Transverse colon (tissue), 4 donors: ENCODE measurements at regions not wholly inside any gene's neighbourhood (a gene's known extent, or its start where the extent isn't known, plus 50 kb on each side); places are given as distances from the start of the nearest gene placed in this dataset.

Source experiments
- DNase-seq: peaks from one replicate; pipeline ENCODE4 v3.0.0-alpha.2; 2019
- H3K27ac ChIP-seq, 4 donors: fragments of 200-600 bp; sonication (generic); 2 replicates each; pipeline ENCODE4 v1.5.1; 2016 to 2018; ENCODE audit warnings: inconsistent platforms in 4 of 4
- H3K27me3 ChIP-seq: fragments of 200-600 bp; sonication (generic); 2 replicates; pipeline ENCODE4 v1.5.1; 2017; ENCODE audit warnings: inconsistent platforms
- H3K36me3 ChIP-seq, 4 donors: fragments of 200-600 bp; sonication (generic); 2 replicates each; pipeline ENCODE4 v1.5.1; 2017 to 2019; ENCODE audit warnings: inconsistent platforms in 4 of 4
- H3K4me1 ChIP-seq, 4 donors: fragments of 200-600 bp; sonication (generic); 2 replicates each; pipeline ENCODE4 v1.5.1; 2017 to 2020; ENCODE audit warnings: inconsistent platforms in 4 of 4
- H3K4me3 ChIP-seq, 4 donors: fragments of 200-600 bp; sonication (generic); 1 replicate in 1 of 4; 2 replicates in 3 of 4; pipeline versions ENCODE4 v1.5.1 to v1.6.1; 2017 to 2019; ENCODE audit warnings: inconsistent platforms in 4 of 4
- H3K9me3 ChIP-seq, 2 donors: fragments of 200-600 bp; sonication (generic); 2 replicates each; pipeline ENCODE4 v1.5.1; 2017 to 2019; ENCODE audit warnings: inconsistent platforms in 2 of 2
- EP300 ChIP-seq: sonication (generic); formaldehyde crosslinking; IDR thresholded peaks from one replicate; pipeline ENCODE4 v1.6.1; 2017; ENCODE audit warnings: antibody characterized with exemption, low read depth
- POLR2A ChIP-seq: fragments of 450-650 bp; IDR thresholded peaks from one replicate; pipeline ENCODE4 v1.6.1; 2016; ENCODE audit warnings: antibody characterized with exemption, mild to moderate bottlenecking, moderate library complexity
- POLR2AphosphoS5 ChIP-seq, 3 donors: sonication (generic); formaldehyde crosslinking; IDR thresholded peaks; one replicate each; pipeline ENCODE4 v1.6.1; 2016; ENCODE audit warnings: antibody characterized with exemption in 3 of 3
- WGBS, 2 donors: methylation state at CpG; one replicate each; pipeline ENCODE4 v1.1.5; 2018; ENCODE audit warnings: low coverage in 1 of 2; 5-methylcytosine and 5-hydroxymethylcytosine counted together
- in situ Hi-C, 4 donors: fragments of 200-750 bp; cut with MboI; loops; one replicate each; pipeline versions ENCODE4 v1.15.0 to v1.15.1; 2017; ENCODE audit warnings: low sequenced_read_pairs in 3 of 4, low pct_ligation_motif_present in 1 of 4, low pct_unique_long_range_greater_than_20kb in 1 of 4
- intact Hi-C: fragments of 100-400 bp; cut with DNase I; formaldehyde crosslinking; loops from one replicate; pipeline ENCODE4 v1.15.1; 2023; ENCODE audit warnings: low total_unique reads
- TF ChIP-seq, protein P1 (sequence below), 5 experiments: fragments of 200-600 bp in 3 of 5; fragments of 450-650 bp in 2 of 5; sonication (generic) in 3 of 5; IDR thresholded peaks; 1 replicate in 2 of 5; 2 replicates in 3 of 5; pipeline ENCODE4 v1.5.1; 2016 to 2017; ENCODE audit warnings: antibody characterized with exemption in 5 of 5, inconsistent platforms in 3 of 5, mild to moderate bottlenecking in 2 of 5, moderate library complexity in 1 of 5

DNA sequence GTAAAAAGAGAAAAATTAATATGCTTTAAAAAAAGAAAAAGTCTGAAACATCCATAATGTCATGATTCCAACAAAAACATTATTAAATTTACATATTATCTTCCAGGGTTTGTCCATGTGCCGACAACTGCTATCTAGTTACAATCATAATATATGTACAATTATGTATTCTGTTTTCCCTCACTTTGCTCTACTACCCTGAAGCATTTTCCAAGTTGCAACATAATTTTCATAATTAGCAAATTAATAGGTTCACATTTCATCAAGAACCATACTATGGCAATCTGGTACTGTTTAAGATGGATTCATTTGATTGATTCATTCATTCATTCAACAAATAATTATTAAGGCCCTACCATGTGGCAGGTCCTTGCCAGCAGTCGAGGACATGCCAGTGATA, 128.9 kb upstream of the LEF1 start:
- TF ChIP-seq, protein P1, sequence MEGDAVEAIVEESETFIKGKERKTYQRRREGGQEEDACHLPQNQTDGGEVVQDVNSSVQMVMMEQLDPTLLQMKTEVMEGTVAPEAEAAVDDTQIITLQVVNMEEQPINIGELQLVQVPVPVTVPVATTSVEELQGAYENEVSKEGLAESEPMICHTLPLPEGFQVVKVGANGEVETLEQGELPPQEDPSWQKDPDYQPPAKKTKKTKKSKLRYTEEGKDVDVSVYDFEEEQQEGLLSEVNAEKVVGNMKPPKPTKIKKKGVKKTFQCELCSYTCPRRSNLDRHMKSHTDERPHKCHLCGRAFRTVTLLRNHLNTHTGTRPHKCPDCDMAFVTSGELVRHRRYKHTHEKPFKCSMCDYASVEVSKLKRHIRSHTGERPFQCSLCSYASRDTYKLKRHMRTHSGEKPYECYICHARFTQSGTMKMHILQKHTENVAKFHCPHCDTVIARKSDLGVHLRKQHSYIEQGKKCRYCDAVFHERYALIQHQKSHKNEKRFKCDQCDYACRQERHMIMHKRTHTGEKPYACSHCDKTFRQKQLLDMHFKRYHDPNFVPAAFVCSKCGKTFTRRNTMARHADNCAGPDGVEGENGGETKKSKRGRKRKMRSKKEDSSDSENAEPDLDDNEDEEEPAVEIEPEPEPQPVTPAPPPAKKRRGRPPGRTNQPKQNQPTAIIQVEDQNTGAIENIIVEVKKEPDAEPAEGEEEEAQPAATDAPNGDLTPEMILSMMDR (IDR thresholded peaks at IDR 0.05): no peak
- TF ChIP-seq POLR2A: no peak
- TF ChIP-seq EP300: no peak
- no peak for TF ChIP-seq POLR2AphosphoS5 (IDR thresholded peaks at IDR 0.05)
- in situ Hi-C loops (no loop called here), intact Hi-C loops (no loop called here)
- WGBS, 2 donors: 94 to 95% methylated on average over 2 of the region's 2 CpGs
- no peak for DNase-seq
- no peaks in the 10 kb centered on the region for H3K9me3 ChIP-seq
- no peak overlapping the region for H3K4me3 ChIP-seq
- H3K4me1 ChIP-seq: peaks cover 0 to 2% (median 0%) of the 10 kb centered on the region in 4 donors
- no peaks in the 10 kb centered on the region for H3K36me3 ChIP-seq
- no peak overlapping the region for H3K27ac ChIP-seq
- H3K27me3 ChIP-seq: no peaks in the 10 kb centered on the region

DNA sequence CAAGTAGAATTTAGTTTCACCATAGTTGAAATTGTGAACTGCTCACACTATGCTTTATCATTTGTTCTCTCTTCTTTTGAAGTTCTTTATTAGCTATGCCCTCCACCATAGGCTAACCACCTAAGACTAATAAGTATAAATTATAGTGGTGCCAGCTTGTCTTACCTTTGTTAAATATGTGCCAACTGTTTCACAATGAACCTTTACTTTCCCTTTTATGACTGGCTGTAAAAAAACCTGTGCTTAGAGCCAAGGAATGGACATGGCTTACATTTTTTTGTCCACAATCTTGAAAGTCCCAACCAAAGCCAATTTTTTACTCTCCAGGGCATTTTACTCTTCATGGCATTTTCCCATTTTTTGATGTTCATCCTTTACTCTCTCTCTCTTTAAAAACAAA, 123.5 kb upstream of the LEF1 start:
- H3K27ac ChIP-seq: no peak overlapping the region
- no peak for TF ChIP-seq POLR2A
- TF ChIP-seq, protein P1 (IDR thresholded peaks at IDR 0.05): no peak
- no peak for TF ChIP-seq POLR2AphosphoS5 (IDR thresholded peaks at IDR 0.05)
- TF ChIP-seq EP300: no peak
- no peaks in the 10 kb centered on the region for H3K9me3 ChIP-seq
- no peak overlapping the region for H3K4me3 ChIP-seq
- H3K4me1 ChIP-seq: peaks cover 0 to 10% (median 0%) of the 10 kb centered on the region in 4 donors
- no peaks in the 10 kb centered on the region for H3K27me3 ChIP-seq
- no peak for DNase-seq
- in situ Hi-C loops: no loop called here
- intact Hi-C loops: no loop called here
- no peaks in the 10 kb centered on the region for H3K36me3 ChIP-seq

DNA sequence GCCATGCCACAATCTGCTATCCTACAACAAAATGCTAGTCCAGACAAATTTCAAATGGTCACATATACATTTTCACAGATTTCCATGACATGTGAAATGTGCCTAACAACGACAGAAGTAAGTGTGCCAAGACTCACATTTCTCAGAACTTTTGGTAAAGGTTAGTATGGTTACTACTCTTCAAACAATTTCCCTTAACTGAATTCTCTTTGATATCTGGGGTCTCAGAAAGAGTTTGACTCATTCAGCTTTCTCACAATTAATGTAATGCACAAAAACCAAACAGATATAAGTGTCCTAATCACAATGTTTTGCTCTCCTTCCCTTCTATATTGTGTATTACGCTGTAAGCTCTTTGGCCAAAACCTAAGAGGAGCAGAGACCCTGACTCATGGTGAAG, 122.4 kb upstream of the LEF1 start:
- 77% methylated on average over 1 to 2 of the region's 2 CpGs for WGBS, 2 donors
- no peak overlapping the region for H3K4me3 ChIP-seq
- TF ChIP-seq POLR2A: no peak
- TF ChIP-seq, protein P1 (IDR thresholded peaks at IDR 0.05): no peak
- no peak for TF ChIP-seq EP300
- TF ChIP-seq POLR2AphosphoS5 (IDR thresholded peaks at IDR 0.05): no peak
- DNase-seq: no peak
- no peaks in the 10 kb centered on the region for H3K36me3 ChIP-seq
- peaks cover 0 to 10% (median 0%) of the 10 kb centered on the region in 4 donors for H3K4me1 ChIP-seq
- H3K27ac ChIP-seq: no peak overlapping the region
- H3K27me3 ChIP-seq: no peaks in the 10 kb centered on the region
- in situ Hi-C loops: no loop called here
- H3K9me3 ChIP-seq: no peaks in the 10 kb centered on the region
- intact Hi-C loops: no loop called here

DNA sequence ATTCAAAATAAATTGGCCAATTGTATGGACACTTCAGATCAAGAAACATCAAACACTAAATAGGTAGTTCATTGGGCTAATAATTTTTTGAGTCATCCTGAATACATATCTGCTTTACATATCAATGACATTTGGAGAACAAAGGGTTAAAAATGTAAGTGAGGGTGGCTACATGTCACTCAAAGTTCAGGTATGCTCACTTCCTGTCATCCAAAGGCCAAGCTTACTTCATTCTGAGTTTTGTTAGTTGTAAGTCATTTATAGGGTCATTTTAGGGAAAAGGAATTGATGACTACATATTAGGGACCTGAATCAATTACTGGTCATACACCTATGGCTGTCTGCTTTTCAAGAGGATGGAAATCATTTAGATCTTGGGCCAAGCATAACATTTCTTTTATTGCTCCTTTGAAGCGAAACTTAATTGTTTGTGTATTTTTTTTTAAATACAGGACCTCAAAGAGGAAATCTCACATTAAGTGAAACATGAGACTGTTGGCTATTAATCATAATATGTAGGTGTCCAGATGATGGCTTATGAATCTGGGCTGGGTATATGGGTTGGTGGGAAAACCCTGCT, 119.2 kb upstream of the LEF1 start:
- intact Hi-C loops: no loop called here
- TF ChIP-seq EP300 (no peak), POLR2AphosphoS5 (IDR thresholded peaks at IDR 0.05) (no peak), POLR2A (no peak)
- TF ChIP-seq, protein P1 (IDR thresholded peaks at IDR 0.05): no peak

More for the DNA sequence above, 119.2 kb upstream of the LEF1 start:
- no peak for DNase-seq
- no peaks in the 10 kb centered on the region for H3K27me3 ChIP-seq
- no peaks in the 10 kb centered on the region for H3K36me3 ChIP-seq
- H3K27ac ChIP-seq: no peak overlapping the region
- WGBS, 2 donors: 32 to 33% methylated on average over 1 of the region's 1 CpG
- no peak overlapping the region for H3K4me3 ChIP-seq
- no peaks in the 10 kb centered on the region for H3K9me3 ChIP-seq
- peaks cover 0 to 10% (median 0%) of the 10 kb centered on the region in 4 donors for H3K4me1 ChIP-seq
- in situ Hi-C loops: no loop called here
